Retinal pigment epithelial cell (primary cell): ENCODE measurements at regions not wholly inside any gene's neighbourhood (a gene's known extent, or its start where the extent isn't known, plus 50 kb on each side); places are given as distances from the start of the nearest gene placed in this dataset.

ENCODE experiments used
- DNase-seq: peaks from one replicate; pipeline ENCODE4 v3.0.0-alpha.2; 2010; ENCODE audit warnings: low read depth
- H3K4me3 ChIP-seq: 2 replicates; pipeline ENCODE4 v1.5.1; 2011; ENCODE audit warnings: mild to moderate bottlenecking, low read length, control low read depth, moderate library complexity
- CTCF ChIP-seq: conservative IDR thresholded peaks from 2 replicates; pipeline ENCODE4 v1.5.1; 2011; ENCODE audit warnings: low read depth, low read length, control low read depth, inconsistent platforms

DNA sequence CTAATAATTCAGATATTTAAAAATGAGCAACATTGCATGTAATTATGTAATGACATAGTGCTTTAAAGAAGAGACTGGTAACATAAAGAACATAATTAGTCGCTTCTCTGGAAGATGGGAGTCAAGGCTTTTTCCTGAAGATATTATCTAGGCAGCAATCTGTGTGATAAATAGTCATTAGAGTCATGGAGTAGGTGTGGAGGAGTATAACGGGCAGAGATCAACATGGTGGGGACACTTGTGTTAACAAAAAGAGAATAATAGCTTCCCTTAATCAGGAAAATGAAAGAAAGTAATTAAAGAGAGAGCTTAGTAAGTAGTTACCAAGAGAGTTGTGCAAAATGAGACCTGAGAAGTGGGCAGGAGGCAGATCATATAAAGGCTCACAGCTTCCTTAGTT is 1417.1 kb upstream of the ATXN8OS start:
- no peak overlapping the region for H3K4me3 ChIP-seq
- DNase-seq: no peak
- TF ChIP-seq CTCF: no peak

- DNase-seq: peak; percentile 5
- H3K4me3 ChIP-seq: no peak overlapping the region
- TF ChIP-seq CTCF: no peak
These were observed 1431.0 kb upstream of the ATXN8OS start for GRCh38 chr13:68676513-68677115.

DNA sequence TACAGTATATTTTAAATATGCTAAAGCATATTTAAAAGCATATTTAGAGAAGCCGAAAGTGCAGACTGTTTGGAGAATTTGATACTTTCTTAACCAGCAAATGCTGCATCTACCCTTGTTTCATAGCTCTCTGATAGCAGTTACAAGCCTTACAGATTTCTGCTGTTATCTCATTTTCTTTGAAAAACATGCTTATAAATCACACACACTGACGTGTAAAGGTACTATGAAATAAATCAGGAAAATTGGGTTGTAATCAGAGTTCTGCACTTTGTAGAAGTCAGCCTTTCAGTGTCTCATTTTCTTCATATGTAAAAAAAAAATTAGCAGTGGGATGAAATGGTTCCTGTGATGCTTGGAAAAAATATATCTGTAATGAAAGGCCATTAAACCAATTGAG is 1432.4 kb upstream of the ATXN8OS start:
- H3K4me3 ChIP-seq: no peak overlapping the region
- no peak for TF ChIP-seq CTCF
- DNase-seq: no peak

- DNase-seq: no peak
- H3K4me3 ChIP-seq: no peak overlapping the region
- no peak for TF ChIP-seq CTCF
These were observed 1437.7 kb upstream of the PCDH9 start for GRCh38 chr13:68667863-68668262.

- no peak overlapping the region for H3K4me3 ChIP-seq
- no peak for DNase-seq
These were observed 1436.8 kb upstream of the PCDH9 start for GRCh38 chr13:68666774-68667397.

GRCh38 chr13:68645814-68646213 is 1415.7 kb upstream of the PCDH9 start:
- DNase-seq: no peak
- TF ChIP-seq CTCF: no peak
- H3K4me3 ChIP-seq: no peak overlapping the region

More at GRCh38 chr13:68666774-68667397, 1436.8 kb upstream of the PCDH9 start:
- TF ChIP-seq CTCF: no peak

DNA sequence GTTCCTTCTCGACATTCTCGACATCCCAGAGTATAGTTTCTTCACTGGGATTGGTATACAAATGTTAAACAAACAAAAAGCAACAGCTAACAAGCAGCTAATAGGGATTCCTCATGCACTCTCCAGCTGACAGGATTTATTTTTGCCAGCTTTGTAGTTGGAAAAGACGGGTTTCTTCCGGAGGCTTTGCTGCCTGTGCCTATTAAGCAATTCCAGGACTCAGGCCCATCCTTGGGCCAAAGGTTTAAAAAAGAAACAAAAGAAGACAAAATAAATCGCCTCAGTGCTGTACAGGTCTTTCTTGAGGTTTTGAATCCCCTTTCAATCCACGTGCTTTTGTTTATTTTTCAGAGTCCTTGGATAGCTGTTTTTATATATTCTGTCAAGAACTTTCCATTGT is 1414.5 kb upstream of the PCDH9 start:
- no peak overlapping the region for H3K4me3 ChIP-seq
- no peak for DNase-seq
- no peak for TF ChIP-seq CTCF
